ENCODE measurements at regions not wholly inside any gene's neighbourhood (a gene's known extent, or its start where the extent isn't known, plus 50 kb on each side); places are given as distances from the start of the nearest gene placed in this dataset.

- Histone ChIP-seq H3K36me3 (replicated peaks in 1 of 2; ENCODE audit: control insufficient read depth in 1 of 2, insufficient read depth in 2 of 2, low read length in 2 of 2) (no peaks in the 10 kb centered on the region), H3K4me1 (ENCODE audit: insufficient read depth, low read length) (peaks cover 88% of the 10 kb centered on the region), H3K27ac (ENCODE audit: extremely low read length, insufficient read depth, low read length) (no peak overlapping the region), H4K20me1 (ENCODE audit: insufficient read depth, low read length) (no peaks in the 10 kb centered on the region), H3K9ac (ENCODE audit: insufficient read depth, low read depth, low read length) (0 out of 2 replicates have a peak overlapping the region, but pooled peaks have one; percentile 1), H3K4me2 (ENCODE audit: low read depth, low read length) (no peak overlapping the region), H3K4me3 (replicated peaks in 1 of 3; ENCODE audit: insufficient read depth in 1 of 3, low read depth in 2 of 3, low read length in 3 of 3) (no peak overlapping the region), H3K79me2 (ENCODE audit: insufficient read depth, low read length) (no peaks in the 10 kb centered on the region), H3K27me3 (ENCODE audit: control insufficient read depth in 1 of 2, insufficient read depth in 2 of 2, low read length in 2 of 2) (no peaks in the 10 kb centered on the region), H2AFZ (ENCODE audit: low read length) (no peak overlapping the region), H3K9me3 (ENCODE audit: low read length) (no peaks in the 10 kb centered on the region)
- FAIRE-seq (no peak), ATAC-seq (no peak), DNase-seq (ENCODE audit: low spot score) (no peak)
- ChIA-PET CTCF (ENCODE audit: low intra/inter-chr PET ratio, low total read pairs) (no interaction called here), POLR2A (interaction anchor here (1.2 to 4.6 kb wide), 7 partner anchors 10 to 118 kb away, joined by 3 to 32 read pairs (median 9); partner anchors contain the start of gene RHOB)
- in situ Hi-C loops (cut with HindIII; ENCODE audit: extremely low pct_ligation_motif_present, low pct_unique_long_range_greater_than_20kb) (no loop called here), intact Hi-C loops (cut with micrococcal nuclease; ENCODE audit: unreplicated experiment) (no loop called here)
- 93% methylated on average over 6 of the region's 7 CpGs for WGBS (ENCODE audit: low lambda C conversion rate)
- BruUV-seq (replicated peaks) = no TSS peak
- TF ChIP-seq ZNF605 (CRISPR knock-in tag; IDR thresholded peaks at IDR 0.05) (peak; percentile 56; the same call in 1 of the 2 replicates), ZNF296 (CRISPR knock-in tag; conservative IDR thresholded peaks at IDR 0.05) (0 out of 2 replicates have a peak, but pooled peaks have one; percentile 27), PLSCR1 (CRISPR knock-in tag; IDR thresholded peaks at IDR 0.05; ENCODE audit: borderline replicate concordance) (no peak), ZNF430 (CRISPR knock-in tag; IDR thresholded peaks at IDR 0.05) (0 out of 2 replicates have a peak, but pooled peaks have one; percentile 56)
Measured at GRCh38 chr2:20565101-20565622, 85.7 kb downstream of the HS1BP3 start.

- H3K9ac ChIP-seq (ENCODE audit: insufficient read depth, low read depth, low read length) = peak overlapping the region; percentile 1
- no peaks in the 10 kb centered on the region for H3K36me3 ChIP-seq (replicated peaks in 1 of 2; ENCODE audit: control insufficient read depth in 1 of 2, insufficient read depth in 2 of 2, low read length in 2 of 2)
- BruUV-seq (replicated peaks) = no TSS peak
- WGBS (ENCODE audit: low lambda C conversion rate) = 83% methylated on average over 6 of the region's 8 CpGs
- ChIA-PET CTCF (ENCODE audit: low intra/inter-chr PET ratio, low total read pairs) (no interaction called here), POLR2A (interaction anchor here (0.7 to 4.6 kb wide), 11 partner anchors 9 to 118 kb away, joined by 3 to 32 read pairs (median 5); partner anchors contain the start of gene RHOB)
- in situ Hi-C loops (cut with HindIII; ENCODE audit: extremely low pct_ligation_motif_present, low pct_unique_long_range_greater_than_20kb) = no loop called here
- ATAC-seq (peak; percentile 34), FAIRE-seq (no peak), DNase-seq (ENCODE audit: low spot score) (peak; percentile 63)
- H2AFZ ChIP-seq (ENCODE audit: low read length) = no peak overlapping the region
- peaks cover 94% of the 10 kb centered on the region for H3K4me1 ChIP-seq (ENCODE audit: insufficient read depth, low read length)
- no peaks in the 10 kb centered on the region for H4K20me1 ChIP-seq (ENCODE audit: insufficient read depth, low read length)
- H3K27ac ChIP-seq (ENCODE audit: extremely low read length, insufficient read depth, low read length) = peak overlapping the region; percentile 12
- no peaks in the 10 kb centered on the region for H3K9me3 ChIP-seq (ENCODE audit: low read length)
- no peaks in the 10 kb centered on the region for H3K79me2 ChIP-seq (ENCODE audit: insufficient read depth, low read length)
- H3K27me3 ChIP-seq (ENCODE audit: control insufficient read depth in 1 of 2, insufficient read depth in 2 of 2, low read length in 2 of 2) = no peaks in the 10 kb centered on the region
- intact Hi-C loops (cut with micrococcal nuclease; ENCODE audit: unreplicated experiment) = no loop called here
- H3K4me3 ChIP-seq (replicated peaks in 1 of 3; ENCODE audit: insufficient read depth in 1 of 3, low read depth in 2 of 3, low read length in 3 of 3) = no peak overlapping the region
- H3K4me2 ChIP-seq (ENCODE audit: low read depth, low read length) = no peak overlapping the region; the same call in 1 of the 2 replicates
- peak; percentile 63 for TF ChIP-seq ZBTB33 (CRISPR knock-in tag; IDR thresholded peaks at IDR 0.05)
- TF ChIP-seq U2AF2 (IDR thresholded peaks at IDR 0.05; ENCODE audit: low read depth, low read length) = no peak
- no peak for TF ChIP-seq ZNF367 (CRISPR knock-in tag; IDR thresholded peaks at IDR 0.05; ENCODE audit: borderline replicate concordance)
- TF ChIP-seq RORA (CRISPR knock-in tag; IDR thresholded peaks at IDR 0.05) = no peak
- no peak for TF ChIP-seq NFE2L1 (CRISPR knock-in tag; IDR thresholded peaks at IDR 0.05; ENCODE audit: borderline replicate concordance)
- 0 out of 2 replicates have a peak, but pooled peaks have one; percentile 28 for TF ChIP-seq ZNF761 (CRISPR knock-in tag; conservative IDR thresholded peaks at IDR 0.05)
- TF ChIP-seq ZBTB26 (CRISPR knock-in tag; IDR thresholded peaks at IDR 0.05; ENCODE audit: borderline replicate concordance) = 0 out of 2 replicates have a peak, but pooled peaks have one; percentile 14
Measured at GRCh38 chr2:20565623-20566236, 85.2 kb downstream of the HS1BP3 start.

Data from HepG2 (cell line).